ENCODE measurements at regions not wholly inside any gene's neighbourhood (a gene's known extent, or its start where the extent isn't known, plus 50 kb on each side); places are given as distances from the start of the nearest gene placed in this dataset.
A peak's percentile ranks its signal among the peaks of the same experiment; 100 is the strongest.

DNA sequence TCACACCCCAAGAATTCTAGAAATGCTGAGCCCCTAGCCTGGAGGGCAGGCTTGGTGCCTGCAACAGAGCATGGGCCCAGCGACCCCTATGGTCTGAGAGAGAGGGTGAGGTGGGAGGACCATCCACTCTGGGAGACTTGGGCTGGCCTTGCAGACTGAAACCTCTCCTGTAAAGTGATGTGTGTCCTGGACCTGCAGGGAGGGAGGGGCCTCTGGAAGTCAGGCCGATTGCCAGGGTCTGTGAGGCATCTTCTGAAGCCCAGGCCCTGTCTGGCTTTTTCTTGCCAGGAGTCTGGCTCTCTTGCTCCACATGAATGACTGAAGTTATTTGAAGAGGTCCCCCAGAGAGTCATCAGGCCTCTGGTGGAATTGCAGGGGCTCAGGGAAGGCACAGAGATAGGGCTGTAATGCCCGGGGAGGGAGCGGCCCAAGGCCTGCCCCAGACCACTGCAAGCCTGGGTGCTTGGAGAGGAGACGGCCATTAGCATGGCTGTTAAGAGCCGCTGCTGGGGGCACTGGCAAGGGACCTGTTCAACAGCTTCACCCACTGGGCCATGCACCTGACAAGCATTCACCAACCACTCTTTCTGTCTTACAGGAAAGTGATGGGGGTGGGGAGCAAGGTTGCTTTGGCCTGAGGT, 56.0 kb upstream of the CHRNA7 start:
- H3K9me3 Mint-ChIP-seq (ENCODE audit: unreplicated experiment): no peaks in the 10 kb centered on the region
- peaks cover 13% of the 10 kb centered on the region for H3K4me1 Mint-ChIP-seq (ENCODE audit: low read depth, unreplicated experiment)
- H3K4me3 Mint-ChIP-seq (ENCODE audit: unreplicated experiment): no peak overlapping the region
- H3K27ac ChIP-seq (ENCODE audit: low read depth, low read length): no peak overlapping the region
- no peak for FAIRE-seq
- H3K9me3 ChIP-seq (ENCODE audit: insufficient read depth, low read depth, low read length): no peaks in the 10 kb centered on the region
- H3K4me3 ChIP-seq (ENCODE audit: insufficient read depth, low read depth, low read length): no peak overlapping the region
- no peak overlapping the region for H3K4me2 ChIP-seq (ENCODE audit: low read length)
- no peak overlapping the region for H3K9ac ChIP-seq (ENCODE audit: low read length)
- H4K20me1 ChIP-seq (ENCODE audit: insufficient read depth, low read length): no peaks in the 10 kb centered on the region
- no peak overlapping the region for H2AFZ ChIP-seq (ENCODE audit: low read depth, low read length)
- H3K36me3 Mint-ChIP-seq (ENCODE audit: low read depth, unreplicated experiment): no peaks in the 10 kb centered on the region
- no peaks in the 10 kb centered on the region for H3K36me3 ChIP-seq (ENCODE audit: insufficient read depth, low read length)
- H3K4me1 ChIP-seq (ENCODE audit: insufficient read depth, low read length): peaks cover 8% of the 10 kb centered on the region
- no peak for DNase-seq (ENCODE audit: low read depth)
- no peak overlapping the region for H3K27ac Mint-ChIP-seq (ENCODE audit: unreplicated experiment)
- no peaks in the 10 kb centered on the region for H3K27me3 ChIP-seq (ENCODE audit: insufficient read depth, low read length)
- H3K79me2 ChIP-seq (ENCODE audit: insufficient read depth, low read length): no peaks in the 10 kb centered on the region
- no peak for TF ChIP-seq EZH2 (IDR thresholded peaks at IDR 0.05; ENCODE audit: insufficient read depth, low read length)
- TF ChIP-seq, protein P1, sequence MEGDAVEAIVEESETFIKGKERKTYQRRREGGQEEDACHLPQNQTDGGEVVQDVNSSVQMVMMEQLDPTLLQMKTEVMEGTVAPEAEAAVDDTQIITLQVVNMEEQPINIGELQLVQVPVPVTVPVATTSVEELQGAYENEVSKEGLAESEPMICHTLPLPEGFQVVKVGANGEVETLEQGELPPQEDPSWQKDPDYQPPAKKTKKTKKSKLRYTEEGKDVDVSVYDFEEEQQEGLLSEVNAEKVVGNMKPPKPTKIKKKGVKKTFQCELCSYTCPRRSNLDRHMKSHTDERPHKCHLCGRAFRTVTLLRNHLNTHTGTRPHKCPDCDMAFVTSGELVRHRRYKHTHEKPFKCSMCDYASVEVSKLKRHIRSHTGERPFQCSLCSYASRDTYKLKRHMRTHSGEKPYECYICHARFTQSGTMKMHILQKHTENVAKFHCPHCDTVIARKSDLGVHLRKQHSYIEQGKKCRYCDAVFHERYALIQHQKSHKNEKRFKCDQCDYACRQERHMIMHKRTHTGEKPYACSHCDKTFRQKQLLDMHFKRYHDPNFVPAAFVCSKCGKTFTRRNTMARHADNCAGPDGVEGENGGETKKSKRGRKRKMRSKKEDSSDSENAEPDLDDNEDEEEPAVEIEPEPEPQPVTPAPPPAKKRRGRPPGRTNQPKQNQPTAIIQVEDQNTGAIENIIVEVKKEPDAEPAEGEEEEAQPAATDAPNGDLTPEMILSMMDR (IDR thresholded peaks at IDR 0.05; ENCODE audit: insufficient read depth, low read depth, low read length): no peak
- H3K27me3 Mint-ChIP-seq (ENCODE audit: low read depth, unreplicated experiment): peaks cover 15% of the 10 kb centered on the region

DNA sequence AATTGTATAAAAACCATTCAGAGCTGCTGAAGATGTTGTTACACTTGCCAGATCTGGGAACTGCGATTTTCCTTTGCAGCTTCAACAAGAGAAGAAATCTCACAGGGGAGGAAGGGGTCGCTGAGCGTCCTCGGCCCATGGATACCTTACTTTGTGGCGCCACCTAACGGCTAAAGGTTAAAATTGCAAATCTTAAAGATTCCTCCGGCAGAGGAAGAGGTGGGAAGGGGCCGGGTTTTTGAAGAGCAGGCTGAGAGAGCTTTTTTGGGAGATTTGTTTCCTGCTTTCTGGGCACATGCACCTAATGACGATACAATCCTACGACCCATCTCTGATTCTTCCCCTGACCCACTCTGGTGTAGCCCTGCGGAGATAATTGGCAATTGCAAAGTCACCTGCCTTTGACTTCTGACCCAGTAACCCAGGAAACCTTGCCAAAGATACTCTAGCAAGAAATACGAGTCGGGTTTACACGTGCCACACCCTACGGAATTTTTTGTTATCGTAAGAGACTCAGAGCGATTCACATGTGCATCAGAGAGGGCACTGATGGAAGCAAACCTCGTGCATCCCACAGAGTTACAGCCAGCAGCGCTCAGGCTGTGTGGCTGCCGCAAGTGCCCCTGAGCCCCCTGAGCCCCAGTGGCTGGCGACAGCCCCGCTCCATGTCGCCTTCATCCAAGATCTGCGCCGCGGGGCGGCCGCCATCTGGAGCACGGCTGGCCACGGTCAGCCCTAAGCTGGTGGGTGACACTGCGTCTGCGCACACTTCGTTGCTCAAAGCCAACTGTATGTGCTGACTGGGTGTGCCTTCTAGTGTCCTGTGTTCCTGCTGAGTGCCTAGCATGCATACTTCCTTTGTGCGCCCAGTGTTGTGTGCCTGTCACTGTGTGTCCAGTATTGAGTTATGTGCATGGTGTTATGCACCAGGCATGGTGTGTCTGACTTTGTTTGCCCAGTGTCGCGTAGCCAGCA, 55.2 kb upstream of the CHRNA7 start:
- peaks cover 8% of the 10 kb centered on the region for H3K4me1 ChIP-seq (ENCODE audit: insufficient read depth, low read length)
- Mint-ChIP-seq H3K36me3 (ENCODE audit: low read depth, unreplicated experiment) (no peaks in the 10 kb centered on the region), H3K4me3 (ENCODE audit: unreplicated experiment) (no peak overlapping the region), H3K27me3 (ENCODE audit: low read depth, unreplicated experiment) (peaks cover 17% of the 10 kb centered on the region), H3K27ac (ENCODE audit: unreplicated experiment) (no peak overlapping the region), H3K9me3 (ENCODE audit: unreplicated experiment) (no peaks in the 10 kb centered on the region), H3K4me1 (ENCODE audit: low read depth, unreplicated experiment) (peaks cover 13% of the 10 kb centered on the region)
- TF ChIP-seq, protein P1 (IDR thresholded peaks at IDR 0.05; ENCODE audit: insufficient read depth, low read depth, low read length): peak; percentile 65
- TF ChIP-seq EZH2 (IDR thresholded peaks at IDR 0.05; ENCODE audit: insufficient read depth, low read length): peak; percentile 38
- no peaks in the 10 kb centered on the region for H3K36me3 ChIP-seq (ENCODE audit: insufficient read depth, low read length)
- no peak overlapping the region for H3K27ac ChIP-seq (ENCODE audit: low read depth, low read length)
- peak overlapping the region; percentile 42 for H3K9ac ChIP-seq (ENCODE audit: low read length)
- no peaks in the 10 kb centered on the region for H3K79me2 ChIP-seq (ENCODE audit: insufficient read depth, low read length)
- peak overlapping the region; percentile 77 for H2AFZ ChIP-seq (ENCODE audit: low read depth, low read length)
- DNase-seq (ENCODE audit: low read depth) (no peak), FAIRE-seq (no peak)
- no peaks in the 10 kb centered on the region for H4K20me1 ChIP-seq (ENCODE audit: insufficient read depth, low read length)
- peak overlapping the region; percentile 25 for H3K4me3 ChIP-seq (ENCODE audit: insufficient read depth, low read depth, low read length)
- peak overlapping the region; percentile 84 for H3K4me2 ChIP-seq (ENCODE audit: low read length)
- no peaks in the 10 kb centered on the region for H3K27me3 ChIP-seq (ENCODE audit: insufficient read depth, low read length)
- H3K9me3 ChIP-seq (ENCODE audit: insufficient read depth, low read depth, low read length): no peaks in the 10 kb centered on the region
